Activated naive CD4-positive, alpha-beta T cell treated with anti-CD3 and anti-CD28 coated beads, Interleukin-2, amount 50 U/mL, for 72 hours (primary cell): ENCODE measurements at regions not wholly inside any gene's neighbourhood (a gene's known extent, or its start where the extent isn't known, plus 50 kb on each side); places are given as distances from the start of the nearest gene placed in this dataset.
"Not testable (repeated sequence)": the region's sequence is repeated elsewhere in the genome, so short reads cannot be mapped to it uniquely, and the experiment has no call there.

Experiments
- ATAC-seq, 2 donors: fragments of 150-1000 bp; cut with Tn5 transposase; 2 replicates each; pipeline ENCODE4 v1.10.0; 2021; ENCODE audit warnings: mild to moderate bottlenecking in 2 of 2, moderate library complexity in 2 of 2
- DNase-seq, 2 donors: peaks; one replicate each; pipeline ENCODE4 v3.0.0; 2021 to 2022; ENCODE audit warnings: low spot score in 2 of 2
- H3K27ac Mint-ChIP-seq, 2 donors: one replicate each; pipeline ENCODE4 v1.8.0; 2022; ENCODE audit warnings: mild to moderate bottlenecking in 2 of 2, mixed read lengths in 2 of 2
- H3K36me3 Mint-ChIP-seq, 2 donors: one replicate each; pipeline ENCODE4 v1.8.0; 2022; ENCODE audit warnings: mixed read lengths in 2 of 2
- H3K9me3 Mint-ChIP-seq, 2 donors: one replicate each; pipeline ENCODE4 v1.8.0; 2022; ENCODE audit warnings: mixed read lengths in 2 of 2

GRCh38 chr4:164614329-164614728 lies 139.6 kb upstream of the SMIM31 start:
- DNase-seq = no peak
- Mint-ChIP-seq H3K9me3 (peaks cover 0 to 5% of the 10 kb centered on the region in 2 donors), H3K27ac (no peak overlapping the region), H3K36me3 (no peaks in the 10 kb centered on the region)
- no peak for ATAC-seq

GRCh38 chr4:164614999-164615398 lies 138.9 kb upstream of the SMIM31 start:
- Mint-ChIP-seq H3K9me3 (peaks cover 0 to 5% of the 10 kb centered on the region in 2 donors), H3K27ac (no peak overlapping the region), H3K36me3 (no peaks in the 10 kb centered on the region)
- no peak for DNase-seq
- ATAC-seq = no peak

DNA sequence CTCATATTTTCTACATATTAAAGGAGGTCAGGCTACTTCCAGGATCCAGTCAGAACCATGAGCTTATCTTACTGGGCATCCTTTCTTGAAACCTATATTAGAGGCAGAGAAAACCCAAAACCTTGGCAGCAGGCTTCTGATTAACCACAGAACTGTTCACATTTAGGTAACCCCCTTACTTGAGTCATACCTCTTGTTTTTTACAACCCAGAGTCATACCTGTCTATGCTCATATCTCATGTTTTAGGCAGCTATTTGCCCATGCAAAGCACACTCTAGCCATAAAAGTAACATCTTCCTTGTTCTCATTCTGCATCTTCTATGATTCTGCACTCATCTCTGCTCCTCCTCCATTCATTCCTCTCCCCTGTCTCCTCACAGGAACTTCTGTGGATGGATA lies 138.0 kb upstream of the SMIM31 start:
- Mint-ChIP-seq H3K27ac (no peak overlapping the region), H3K9me3 (no peaks in the 10 kb centered on the region), H3K36me3 (no peaks in the 10 kb centered on the region)
- DNase-seq (no peak), ATAC-seq (no peak)

- H3K36me3 Mint-ChIP-seq = no peaks in the 10 kb centered on the region
- DNase-seq = no peak
- H3K9me3 Mint-ChIP-seq = no peaks in the 10 kb centered on the region
- no peak overlapping the region for H3K27ac Mint-ChIP-seq
- no peak for ATAC-seq
These were observed 137.0 kb upstream of the SMIM31 start for GRCh38 chr4:164616961-164617360.

- H3K9me3 Mint-ChIP-seq = no peaks in the 10 kb centered on the region
- ATAC-seq (no peak), DNase-seq (no peak)
- no peak overlapping the region for H3K27ac Mint-ChIP-seq
- no peaks in the 10 kb centered on the region for H3K36me3 Mint-ChIP-seq
These were observed 136.5 kb upstream of the SMIM31 start for GRCh38 chr4:164617426-164617825.

DNA sequence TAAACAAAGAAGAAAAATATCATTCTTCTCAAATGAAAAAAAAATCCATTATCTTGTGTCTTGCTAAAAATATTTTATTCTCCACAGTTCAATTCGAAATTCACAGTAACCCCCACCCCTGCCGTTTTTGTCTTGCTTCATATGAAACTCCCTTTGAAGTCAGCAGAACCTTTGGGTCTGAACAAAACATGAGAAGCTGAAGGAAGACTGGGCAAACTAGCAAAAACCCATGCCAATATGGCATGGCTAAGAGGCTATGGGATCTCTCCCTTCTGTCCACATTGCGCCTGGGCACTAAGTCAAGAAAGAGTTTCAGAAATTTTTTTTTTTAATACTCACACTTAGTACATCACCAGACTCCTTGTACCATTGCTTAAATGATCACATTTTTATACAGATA lies 136.0 kb upstream of the SMIM31 start:
- H3K9me3 Mint-ChIP-seq = no peaks in the 10 kb centered on the region
- H3K27ac Mint-ChIP-seq = no peak overlapping the region
- no peak for ATAC-seq
- H3K36me3 Mint-ChIP-seq = no peaks in the 10 kb centered on the region
- DNase-seq = no peak

DNA sequence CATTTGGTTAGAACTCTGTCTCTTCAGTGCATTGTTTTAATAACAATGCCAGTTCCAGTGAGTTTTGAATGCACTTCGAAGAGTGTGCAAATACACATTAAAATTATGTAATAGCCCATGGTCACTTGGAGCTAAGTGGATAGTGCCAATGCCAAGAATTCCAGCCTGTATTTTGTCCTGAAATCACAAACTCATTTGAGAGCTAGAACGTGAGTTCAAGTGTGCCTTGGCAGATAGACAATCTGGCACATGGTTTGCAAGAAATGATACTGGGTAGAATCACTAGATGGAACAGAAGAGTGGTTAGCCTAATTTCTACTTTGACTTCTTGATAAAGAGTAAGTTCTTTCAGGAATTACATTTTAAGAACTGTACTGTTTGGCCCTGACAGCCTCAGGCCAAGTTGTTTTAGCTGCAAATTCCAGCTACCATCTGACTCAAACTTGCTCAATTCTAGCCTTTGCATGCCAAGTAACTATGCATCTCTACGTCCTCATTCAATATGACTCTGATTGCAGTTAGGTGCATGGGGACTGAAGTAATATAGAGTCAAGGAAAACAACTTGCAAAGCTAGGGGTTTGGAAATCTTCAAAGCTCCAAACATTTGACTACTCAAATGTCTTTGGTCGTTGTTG lies 131.9 kb upstream of the SMIM31 start:
- ATAC-seq = no peak
- DNase-seq = no peak
- peaks cover 11 to 12% of the 10 kb centered on the region in 2 donors for H3K9me3 Mint-ChIP-seq
- no peak overlapping the region for H3K27ac Mint-ChIP-seq
- H3K36me3 Mint-ChIP-seq = peaks cover 0 to 4% of the 10 kb centered on the region in 2 donors

- Mint-ChIP-seq H3K36me3 (peaks cover 0 to 4% of the 10 kb centered on the region in 2 donors), H3K27ac (no peak overlapping the region), H3K9me3 (peaks cover 11 to 15% of the 10 kb centered on the region in 2 donors)
- DNase-seq (no peak), ATAC-seq (no peak)
These were observed 130.8 kb upstream of the SMIM31 start for GRCh38 chr4:164623099-164623498.

GRCh38 chr4:164639001-164639400 lies 114.9 kb upstream of the SMIM31 start:
- Mint-ChIP-seq H3K9me3 (no peaks in the 10 kb centered on the region), H3K27ac (no peak overlapping the region), H3K36me3 (no peaks in the 10 kb centered on the region)
- DNase-seq (no peak), ATAC-seq (no peak)

GRCh38 chr4:164648151-164648848 lies 105.6 kb upstream of the SMIM31 start:
- DNase-seq (no peak), ATAC-seq (no peak)
- no peak overlapping the region for H3K27ac Mint-ChIP-seq
- H3K36me3 Mint-ChIP-seq = no peaks in the 10 kb centered on the region
- peaks cover 0 to 10% of the 10 kb centered on the region in 2 donors for H3K9me3 Mint-ChIP-seq

DNA sequence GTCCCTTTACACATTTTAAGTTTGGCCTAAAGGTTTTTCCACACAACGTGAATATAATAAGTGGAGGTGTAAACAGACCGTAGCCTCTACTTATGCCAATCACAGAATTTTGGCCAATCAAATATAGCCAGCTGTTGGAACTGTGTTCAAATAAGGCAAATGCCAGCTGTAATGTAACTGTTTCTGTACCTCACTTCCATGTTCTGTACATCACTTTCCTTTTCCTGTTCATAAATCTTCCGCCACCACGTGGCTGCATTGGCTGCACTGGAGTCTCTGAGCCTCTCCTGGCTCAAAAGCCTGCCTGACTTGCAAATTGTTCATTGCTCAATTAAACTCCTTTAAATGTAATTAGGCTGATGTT lies 105.1 kb upstream of the SMIM31 start:
- DNase-seq (no peak), ATAC-seq (no peak)
- no peak overlapping the region for H3K27ac Mint-ChIP-seq
- peaks cover 0 to 10% of the 10 kb centered on the region in 2 donors for H3K9me3 Mint-ChIP-seq
- no peaks in the 10 kb centered on the region for H3K36me3 Mint-ChIP-seq

GRCh38 chr4:164659765-164660164 lies 94.2 kb upstream of the SMIM31 start:
- no peak overlapping the region for H3K27ac Mint-ChIP-seq
- ATAC-seq = no peak
- DNase-seq = no peak
- H3K36me3 Mint-ChIP-seq = peaks cover 0 to 6% of the 10 kb centered on the region in 2 donors
- H3K9me3 Mint-ChIP-seq = peaks cover 15 to 17% of the 10 kb centered on the region in 2 donors

DNA sequence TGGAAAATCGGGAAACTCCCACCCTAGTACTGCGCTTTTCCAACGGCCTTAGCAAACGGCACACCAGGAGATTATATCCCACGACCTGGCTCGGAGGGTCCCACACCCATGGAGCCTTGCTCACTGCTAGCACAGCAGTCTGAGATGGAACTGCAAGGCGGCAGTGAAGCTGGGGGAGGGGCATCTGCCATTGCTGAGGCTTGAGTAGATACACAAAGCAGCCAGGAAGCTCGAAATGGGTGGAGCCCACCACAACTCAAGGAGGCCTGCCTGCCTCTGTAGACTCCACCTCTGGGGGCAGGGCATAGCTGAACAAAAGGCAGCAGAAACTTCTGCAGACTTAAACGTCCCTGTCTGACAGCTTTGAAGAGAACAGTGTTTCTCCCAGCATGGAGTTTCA lies 77.8 kb upstream of the SMIM31 start:
- not testable (repeated sequence) for ATAC-seq, H3K36me3 Mint-ChIP-seq, DNase-seq, H3K9me3 Mint-ChIP-seq, H3K27ac Mint-ChIP-seq

GRCh38 chr4:164683040-164683439 lies 70.9 kb upstream of the SMIM31 start:
- no peaks in the 10 kb centered on the region for H3K36me3 Mint-ChIP-seq
- H3K27ac Mint-ChIP-seq = no peak overlapping the region
- DNase-seq (no peak), ATAC-seq (no peak)
- no peaks in the 10 kb centered on the region for H3K9me3 Mint-ChIP-seq

GRCh38 chr4:164695650-164696049 lies 58.3 kb upstream of the SMIM31 start:
- Mint-ChIP-seq H3K27ac (no peak overlapping the region), H3K36me3 (no peaks in the 10 kb centered on the region), H3K9me3 (no peaks in the 10 kb centered on the region)
- ATAC-seq (no peak), DNase-seq (no peak)

DNA sequence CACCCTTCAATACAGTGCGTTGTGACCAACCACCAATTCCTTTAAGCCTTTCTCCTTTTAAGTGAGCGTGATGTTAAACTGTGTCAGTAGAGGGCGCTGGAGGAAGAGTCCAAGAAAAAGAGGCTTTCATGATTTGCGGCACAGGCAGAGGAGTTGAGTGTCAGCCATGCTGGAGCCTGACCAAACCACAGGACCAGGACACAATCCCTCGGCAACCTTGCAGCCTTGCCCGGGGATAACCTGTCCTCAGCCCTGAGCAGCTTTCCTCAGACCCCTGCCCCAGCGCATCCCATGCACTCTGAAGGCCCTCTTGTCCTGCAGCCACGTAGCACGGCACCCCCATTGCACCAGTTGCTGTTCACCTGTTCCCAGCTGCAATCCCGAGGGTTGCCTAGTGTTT lies 53.5 kb upstream of the SMIM31 start:
- DNase-seq = peak in 1 of 2 donors; percentile 21
- H3K9me3 Mint-ChIP-seq = no peaks in the 10 kb centered on the region
- no peak for ATAC-seq
- no peaks in the 10 kb centered on the region for H3K36me3 Mint-ChIP-seq
- H3K27ac Mint-ChIP-seq = no peak overlapping the region

GRCh38 chr4:164701665-164702064 lies 52.3 kb upstream of the SMIM31 start:
- H3K27ac Mint-ChIP-seq = no peak overlapping the region
- DNase-seq (no peak), ATAC-seq (no peak)
- no peaks in the 10 kb centered on the region for H3K9me3 Mint-ChIP-seq
- H3K36me3 Mint-ChIP-seq = no peaks in the 10 kb centered on the region
